K562 (cell line): ENCODE measurements at regions not wholly inside any gene's neighbourhood (a gene's known extent, or its start where the extent isn't known, plus 50 kb on each side); places are given as distances from the start of the nearest gene placed in this dataset.

ENCODE experiments used
- NELFE ChIP-seq: IDR thresholded peaks from 2 replicates; pipeline ENCODE4 v1.6.1; 2011; ENCODE audit warnings: mild to moderate bottlenecking; ENCODE audit not compliant: insufficient read depth, insufficient read length
- NFIX ChIP-seq: fragments of 250-450 bp; sonication (Bioruptor Pico); IDR thresholded peaks from 2 replicates; pipeline ENCODE4 v1.4.0; 2020; ENCODE audit warnings: low read depth, mild to moderate bottlenecking, moderate library complexity
- PTRF ChIP-seq: fragments of 450-650 bp; IDR thresholded peaks from 2 replicates; pipeline ENCODE4 v1.6.1; 2016; ENCODE audit warnings: mild to moderate bottlenecking, missing genetic modification characterization, missing compliant biosample characterization
- PTTG1 ChIP-seq: fragments of 450-650 bp; IDR thresholded peaks from 2 replicates; pipeline ENCODE4 v1.6.1; 2016; ENCODE audit warnings: low read depth, mild to moderate bottlenecking, missing genetic modification characterization, missing compliant biosample characterization
- ZNF217 ChIP-seq: sonication (generic); formaldehyde crosslinking; IDR thresholded peaks from 2 replicates; pipeline ENCODE4 v1.8.0; 2022; ENCODE audit warnings: mild to moderate bottlenecking, missing genetic modification reagents
- ZNF318 ChIP-seq, 2 experiments: fragments of 450-650 bp; IDR thresholded peaks; 2 replicates each; pipeline ENCODE4 v1.6.1; 2016; ENCODE audit warnings: mild to moderate bottlenecking in 2 of 2, borderline replicate concordance in 1 of 2, low read depth in 1 of 2, moderate library complexity in 1 of 2
- ZNF668 ChIP-seq: fragments of 250-450 bp; sonication (Bioruptor Pico); IDR thresholded peaks from 2 replicates; pipeline ENCODE4 v1.8.0; 2022; ENCODE audit warnings: mild to moderate bottlenecking, inconsistent platforms
- ZNF830 ChIP-seq: fragments of 250-450 bp; sonication (Bioruptor Pico); IDR thresholded peaks from 2 replicates; pipeline ENCODE4 v1.5.0; 2021; ENCODE audit warnings: mild to moderate bottlenecking
- TF ChIP-seq, protein P1 (sequence below), 2 experiments: IDR thresholded peaks; 2 replicates each; pipeline ENCODE4 v1.6.1; 2011; ENCODE audit warnings: borderline replicate concordance in 1 of 2, control low read depth in 1 of 2, low read depth in 1 of 2, low read length in 1 of 2, mild to moderate bottlenecking in 1 of 2, mixed read lengths in 1 of 2, moderate library complexity in 1 of 2; ENCODE audit not compliant: insufficient read depth in 1 of 2, insufficient read length in 1 of 2, poor library complexity in 1 of 2, severe bottlenecking in 1 of 2; ENCODE audit errors: extremely low read depth in 1 of 2

GRCh38 chr17:12548558-12548957 is 117.1 kb upstream of the MYOCD start (continued):
- TF ChIP-seq ZNF318 (IDR thresholded peaks at IDR 0.05; ENCODE audit: borderline replicate concordance in 1 of 2, low read depth in 1 of 2) (no peak), ZNF668 (CRISPR knock-in tag) (no peak), NELFE (no peak), PTTG1 (tag) (no peak), NFIX (no peak), ZNF217 (CRISPR knock-in tag) (no peak), ZNF830 (no peak), PTRF (tag) (no peak)
- TF ChIP-seq, protein P1, sequence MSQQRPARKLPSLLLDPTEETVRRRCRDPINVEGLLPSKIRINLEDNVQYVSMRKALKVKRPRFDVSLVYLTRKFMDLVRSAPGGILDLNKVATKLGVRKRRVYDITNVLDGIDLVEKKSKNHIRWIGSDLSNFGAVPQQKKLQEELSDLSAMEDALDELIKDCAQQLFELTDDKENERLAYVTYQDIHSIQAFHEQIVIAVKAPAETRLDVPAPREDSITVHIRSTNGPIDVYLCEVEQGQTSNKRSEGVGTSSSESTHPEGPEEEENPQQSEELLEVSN (IDR thresholded peaks at IDR 0.05; ENCODE audit: borderline replicate concordance in 1 of 2, extremely low read depth in 1 of 2, insufficient read depth in 1 of 2, insufficient read length in 1 of 2, low read depth in 1 of 2, low read length in 1 of 2, poor library complexity in 1 of 2, severe bottlenecking in 1 of 2), result no peak
